HT-29 (cell line): ENCODE measurements at regions not wholly inside any gene's neighbourhood (a gene's known extent, or its start where the extent isn't known, plus 50 kb on each side); places are given as distances from the start of the nearest gene placed in this dataset.
"Not testable (repeated sequence)": the region's sequence is repeated elsewhere in the genome, so short reads cannot be mapped to it uniquely, and the experiment has no call there.

Experiments
- DNase-seq: peaks from one replicate; pipeline ENCODE4 v3.0.0-alpha.2; 2015; ENCODE audit warnings: low spot score

DNA sequence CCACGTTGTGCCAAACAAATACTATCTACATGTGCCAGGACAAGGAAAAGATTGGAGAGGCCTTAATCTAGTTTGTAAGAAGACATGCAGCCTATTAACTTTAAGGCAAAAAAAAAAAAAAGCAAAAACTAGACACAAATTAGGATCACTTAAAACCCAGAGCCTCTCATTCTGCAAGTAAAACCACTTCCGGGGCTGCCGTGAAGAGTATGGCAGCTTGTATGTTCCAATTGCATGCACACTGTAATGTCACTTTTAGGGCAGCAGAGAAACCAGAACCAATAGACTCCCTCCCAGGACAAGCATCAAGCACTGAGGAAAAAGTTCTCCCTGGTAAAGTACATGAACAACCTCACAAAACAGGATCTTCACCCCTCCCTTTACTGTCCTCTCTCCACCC, 70.6 kb downstream of the RSL24D1 start:
- no peak for DNase-seq

DNA sequence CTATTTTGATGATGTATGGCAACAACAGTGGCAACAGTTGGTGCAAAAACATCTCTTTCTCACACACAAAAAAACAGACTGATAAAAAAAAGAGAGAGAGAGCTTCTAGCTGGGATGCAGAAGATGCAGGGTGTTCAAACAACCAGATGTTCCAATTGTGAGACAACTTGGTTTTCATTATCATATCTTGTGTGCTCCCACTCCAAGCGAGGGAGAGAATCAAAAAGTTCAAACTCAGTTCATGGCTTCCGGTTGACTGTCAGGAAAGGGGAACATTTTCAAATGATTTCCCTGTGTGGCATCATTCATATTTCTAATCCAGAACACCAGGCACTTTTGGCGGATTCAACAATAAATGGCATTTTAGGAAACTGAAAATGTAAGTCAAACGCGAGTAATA, 72.1 kb downstream of the RSL24D1 start:
- no peak for DNase-seq

GRCh38 chr15:55118344-55118870, 78.3 kb downstream of the RSL24D1 start:
- no peak for DNase-seq

DNA sequence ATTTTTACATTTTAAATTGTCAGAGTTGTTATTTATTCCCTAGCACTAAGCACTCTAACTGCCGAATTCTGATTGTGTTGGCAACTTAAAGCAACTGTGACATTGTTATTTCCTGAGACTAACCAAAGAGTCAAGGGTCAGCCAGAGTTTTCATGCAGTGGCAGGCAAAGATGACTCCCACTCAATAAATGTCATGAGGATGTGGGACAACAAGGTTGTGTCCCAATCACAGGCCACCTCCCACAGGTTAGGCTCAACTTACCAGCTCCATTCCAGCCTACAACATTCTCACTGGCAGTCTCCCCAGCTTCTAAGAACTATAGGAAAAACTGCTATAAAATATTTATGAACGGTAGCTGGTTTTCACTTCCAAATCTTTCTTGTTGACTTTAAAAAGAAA, 80.1 kb downstream of the RSL24D1 start:
- no peak for DNase-seq

- no peak for DNase-seq
These were observed 83.0 kb downstream of the RSL24D1 start for GRCh38 chr15:55113736-55114135.

- no peak for DNase-seq
These were observed 84.0 kb downstream of the RSL24D1 start for GRCh38 chr15:55112706-55113105.

GRCh38 chr15:55110446-55110845, 86.3 kb downstream of the RSL24D1 start:
- DNase-seq, result no peak

DNA sequence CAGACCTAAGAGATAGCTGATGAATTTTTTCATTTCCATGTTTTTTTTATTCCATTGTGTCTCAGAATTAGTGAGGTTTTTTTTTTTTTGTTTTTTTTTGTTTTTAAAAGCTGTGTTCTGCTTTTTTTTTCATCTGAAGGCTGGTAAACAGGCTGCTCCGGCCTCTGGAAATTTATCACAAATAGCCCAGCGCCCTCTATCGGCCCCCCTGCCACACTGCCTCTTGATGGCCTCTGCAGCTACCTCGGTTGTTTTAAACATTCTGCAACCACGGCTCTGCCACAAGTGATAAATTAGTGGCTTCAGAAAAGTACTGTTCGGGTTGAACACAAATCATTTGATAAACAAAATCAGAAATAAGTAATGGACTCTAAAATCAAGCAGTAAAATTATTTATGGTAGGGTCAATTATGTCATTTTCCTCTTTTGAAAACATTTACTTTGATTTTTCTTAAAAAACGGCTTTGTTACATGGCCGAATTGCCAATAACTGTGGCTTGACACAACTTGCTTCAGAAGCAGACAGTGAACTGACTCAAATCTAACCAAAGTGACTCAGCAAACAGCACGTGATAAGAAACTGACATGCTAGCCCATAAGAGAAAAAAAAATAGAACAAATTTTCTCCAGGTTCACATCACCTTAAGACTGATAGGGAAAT, 87.8 kb downstream of the RSL24D1 start:
- DNase-seq, result peak; percentile 82

DNA sequence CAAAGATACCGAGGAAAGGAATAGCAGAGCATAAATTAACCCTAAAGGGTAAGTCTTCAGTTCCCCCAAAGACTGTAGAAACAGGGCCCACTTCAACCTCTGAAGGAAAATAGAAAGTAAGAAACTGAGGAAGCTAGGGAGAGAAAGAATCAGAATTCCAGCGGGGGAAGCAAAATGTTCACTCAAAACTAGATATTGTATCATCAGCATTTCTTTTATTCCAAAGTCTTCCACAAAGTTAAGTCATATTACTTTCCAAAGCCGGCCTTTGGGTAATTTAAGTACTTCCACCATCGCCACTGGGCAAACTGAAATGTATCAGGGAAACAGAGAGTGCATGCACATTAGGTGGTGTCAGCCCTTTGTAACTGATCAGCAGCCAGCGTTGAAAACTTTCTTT, 88.3 kb downstream of the RSL24D1 start:
- DNase-seq, result no peak

- no peak for DNase-seq
These were observed 90.6 kb downstream of the RSL24D1 start for GRCh38 chr15:55106155-55106554.

GRCh38 chr15:55094136-55094535, 102.6 kb downstream of the RSL24D1 start:
- DNase-seq, result no peak

DNA sequence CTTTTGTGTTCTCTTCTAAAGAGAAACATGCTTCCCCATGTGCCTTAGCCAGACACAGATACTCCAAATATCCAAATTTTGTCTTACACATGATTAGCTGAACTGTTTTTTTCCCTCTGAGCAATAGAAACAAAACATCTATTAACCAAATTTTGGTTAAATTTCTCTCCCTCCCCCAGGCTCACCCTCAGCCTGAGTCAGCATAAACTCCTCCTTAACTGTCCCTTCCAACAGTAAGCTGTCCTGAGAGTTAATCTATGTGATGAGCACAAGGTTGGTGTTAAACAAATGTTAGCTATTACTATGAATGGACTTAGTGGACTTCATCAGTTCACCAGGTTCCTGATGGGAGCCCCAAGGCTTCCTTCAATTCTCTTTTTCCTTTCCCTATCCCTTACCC, 108.5 kb downstream of the RSL24D1 start:
- DNase-seq, result no peak

GRCh38 chr15:55084673-55085072, 112.1 kb downstream of the RSL24D1 start:
- DNase-seq, result no peak

DNA sequence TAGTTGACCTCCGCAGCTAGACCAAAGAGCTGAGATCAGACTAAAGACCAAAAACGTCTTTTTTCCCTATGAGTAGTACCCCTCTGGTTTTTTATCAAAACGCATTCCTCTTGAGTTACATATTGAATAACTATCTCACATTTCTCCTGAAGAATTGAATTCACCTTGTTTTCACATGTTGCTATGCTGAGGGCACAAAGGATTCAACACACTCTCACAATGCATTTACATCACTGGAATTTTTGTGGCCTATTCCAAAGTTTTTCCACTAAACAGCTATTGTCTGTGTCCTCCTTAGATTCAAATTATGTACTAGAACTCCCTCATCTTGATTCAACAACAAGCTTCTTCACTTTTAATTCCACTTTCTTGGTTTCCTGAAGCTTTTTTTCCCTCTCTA, 112.5 kb downstream of the RSL24D1 start:
- no peak for DNase-seq

GRCh38 chr15:55077052-55077451, 119.7 kb downstream of the RSL24D1 start:
- not testable (repeated sequence) for DNase-seq

DNA sequence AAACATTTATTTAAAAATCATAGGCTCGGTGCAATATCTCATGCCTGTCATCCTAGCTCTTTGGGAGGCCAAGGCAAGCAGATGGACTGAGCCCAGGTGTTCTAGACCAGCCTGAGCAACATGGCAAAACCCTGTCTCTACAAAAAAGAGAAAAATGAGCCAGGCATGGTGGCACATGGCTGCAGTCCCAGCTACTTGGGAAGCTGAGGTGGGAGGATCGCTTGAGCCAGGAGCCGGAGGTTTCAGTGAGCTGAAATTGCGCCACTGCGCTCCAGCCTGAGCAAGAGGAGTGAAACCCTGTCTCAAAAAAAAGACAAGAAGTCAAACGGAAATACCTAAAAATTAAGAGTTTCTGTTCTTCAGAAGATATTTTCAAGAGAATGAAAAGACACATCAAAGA, 122.3 kb downstream of the RSL24D1 start:
- DNase-seq, result no peak

- DNase-seq, result not testable (repeated sequence)
These were observed 132.8 kb downstream of the RSL24D1 start for GRCh38 chr15:55063970-55064369.

GRCh38 chr15:55060836-55061235, 135.9 kb downstream of the RSL24D1 start:
- no peak for DNase-seq

GRCh38 chr15:55056500-55056899, 140.2 kb downstream of the RSL24D1 start:
- DNase-seq, result no peak

GRCh38 chr15:55044162-55044561, 152.6 kb downstream of the RSL24D1 start:
- no peak for DNase-seq

- DNase-seq, result no peak
These were observed 159.7 kb downstream of the RSL24D1 start for GRCh38 chr15:55037071-55037470.

- no peak for DNase-seq
These were observed 161.0 kb downstream of the RSL24D1 start for GRCh38 chr15:55035749-55036148.

GRCh38 chr15:55033574-55033973, 163.2 kb downstream of the RSL24D1 start:
- DNase-seq, result no peak

DNA sequence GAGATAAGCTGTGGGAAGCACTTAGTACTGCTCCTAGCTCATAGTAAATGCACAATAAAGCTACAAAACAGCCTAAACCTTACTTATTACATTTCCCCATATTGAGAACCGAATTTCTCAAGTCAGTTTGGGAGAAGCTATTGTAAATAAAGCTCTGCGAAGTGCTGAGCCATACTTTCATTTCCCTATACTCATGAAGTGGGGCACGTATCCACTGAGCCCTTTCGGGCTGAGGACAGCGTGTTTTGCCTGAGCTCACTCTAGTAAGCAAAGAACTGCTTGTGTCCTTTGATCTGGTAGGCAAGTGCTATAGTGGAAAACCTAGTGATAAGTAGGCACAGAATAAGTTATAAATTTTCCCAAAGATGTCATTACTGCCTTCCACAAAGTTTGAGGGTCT, 165.0 kb downstream of the RSL24D1 start:
- DNase-seq, result no peak
